Smooth muscle cell (in vitro differentiated cells): ENCODE measurements at regions not wholly inside any gene's neighbourhood (a gene's known extent, or its start where the extent isn't known, plus 50 kb on each side); places are given as distances from the start of the nearest gene placed in this dataset.
A peak's percentile ranks its signal among the peaks of the same experiment; 100 is the strongest.

Experiments
- DNase-seq: peaks from one replicate; lab custom pipeline; 2025; ENCODE audit not compliant: unreplicated experiment; lab: John Stamatoyannopoulos, UW
- H2AFZ ChIP-seq: fragments of 200-600 bp; sonication (generic); 2 replicates; pipeline ENCODE4 v1.6.0; 2016; ENCODE audit warnings: antibody characterized with exemption, low read depth, mild to moderate bottlenecking
- H3F3A ChIP-seq: fragments of 200-600 bp; sonication (generic); 2 replicates; pipeline ENCODE4 v1.6.0; 2017; ENCODE audit warnings: antibody characterized with exemption, low read depth
- H3K27ac ChIP-seq: fragments of 200-600 bp; sonication (generic); 2 replicates; pipeline ENCODE4 v1.5.1; 2016; ENCODE audit warnings: low read depth, mild to moderate bottlenecking
- H3K27me3 ChIP-seq: fragments of 200-600 bp; sonication (generic); 2 replicates; pipeline ENCODE4 v1.6.1; 2016; ENCODE audit warnings: low read depth, mild to moderate bottlenecking
- H3K36me3 ChIP-seq: fragments of 200-600 bp; sonication (generic); 2 replicates; pipeline ENCODE4 v1.5.1; 2016; ENCODE audit warnings: low read depth
- H3K4me1 ChIP-seq: fragments of 200-600 bp; sonication (generic); 2 replicates; pipeline ENCODE4 v1.5.1; 2016; ENCODE audit warnings: low read depth
- H3K4me2 ChIP-seq: fragments of 200-600 bp; sonication (generic); 2 replicates; pipeline ENCODE4 v1.6.0; 2016; ENCODE audit warnings: mild to moderate bottlenecking
- H3K4me3 ChIP-seq: fragments of 200-600 bp; sonication (generic); 2 replicates; pipeline ENCODE4 v1.5.1; 2016; ENCODE audit warnings: mild to moderate bottlenecking
- H3K79me2 ChIP-seq: fragments of 200-600 bp; sonication (generic); 2 replicates; pipeline ENCODE4 v1.6.0; 2016; ENCODE audit warnings: low read depth, mild to moderate bottlenecking
- H3K9ac ChIP-seq: fragments of 200-600 bp; sonication (generic); 2 replicates; pipeline ENCODE4 v1.6.0; 2016; ENCODE audit warnings: low read depth
- H3K9me3 ChIP-seq: fragments of 200-600 bp; sonication (generic); replicated peaks from 2 replicates; pipeline ENCODE4 v1.5.1; 2016; ENCODE audit warnings: low read depth
- H4K20me1 ChIP-seq: fragments of 200-600 bp; sonication (generic); 2 replicates; pipeline ENCODE4 v1.6.0; 2016; ENCODE audit warnings: low read depth
- WGBS: methylation state at CpG from one replicate; pipeline ENCODE4 v1.1.7; 2016; ENCODE audit warnings: low lambda C conversion rate; 5-methylcytosine and 5-hydroxymethylcytosine counted together
- TF ChIP-seq, protein P1 (sequence below): fragments of 200-600 bp; sonication (generic); IDR thresholded peaks from 2 replicates; pipeline ENCODE4 v1.5.1; 2017; ENCODE audit warnings: borderline replicate concordance, mild to moderate bottlenecking, antibody characterized with exemption; ENCODE audit not compliant: insufficient read depth, poor library complexity, severe bottlenecking

DNA sequence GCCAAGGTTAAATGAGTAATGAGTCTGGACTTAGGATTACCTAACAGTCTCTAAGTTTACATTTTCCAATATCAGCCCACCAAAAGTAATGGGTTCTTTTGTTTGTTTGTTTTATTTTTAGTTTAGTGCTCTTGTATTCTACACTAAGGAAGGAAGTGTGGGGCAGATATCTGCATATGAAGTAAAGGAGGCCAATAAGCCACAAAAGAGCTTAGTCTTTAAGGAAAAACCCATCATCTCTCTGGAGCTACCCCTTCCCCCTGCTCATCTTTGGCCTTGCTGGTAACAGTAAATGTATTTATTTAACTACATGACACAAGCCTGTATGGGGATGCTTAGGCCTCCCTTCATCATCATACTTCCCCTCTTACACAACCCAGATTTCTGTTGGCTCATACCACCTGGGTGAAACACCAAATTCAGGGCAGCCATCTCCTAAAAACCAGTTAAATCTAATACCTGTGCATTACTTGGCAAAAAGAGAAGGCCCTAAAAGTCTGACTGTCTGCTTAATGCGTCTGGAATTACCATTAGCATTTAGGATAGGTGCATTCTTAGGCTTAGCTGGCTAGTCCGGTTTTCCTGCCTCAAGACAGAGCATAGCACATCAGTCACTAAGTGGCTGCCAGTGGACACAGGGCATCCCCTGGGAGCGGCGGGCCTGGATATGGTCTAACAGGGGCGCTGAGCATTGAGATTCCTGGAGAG, 96.8 kb upstream of the ADGRL2 start:
- Histone ChIP-seq H3K9me3 (no peaks in the 10 kb centered on the region), H3K79me2 (no peaks in the 10 kb centered on the region), H3K9ac (peak overlapping the region; percentile 77), H3K4me2 (peak overlapping the region; percentile 58), H3K4me3 (no peak overlapping the region), H3K36me3 (no peaks in the 10 kb centered on the region), H3K27me3 (no peaks in the 10 kb centered on the region), H3K27ac (peak overlapping the region; percentile 93), H3F3A (peaks cover 21% of the 10 kb centered on the region), H3K4me1 (peaks cover 19% of the 10 kb centered on the region), H2AFZ (no peak overlapping the region), H4K20me1 (no peaks in the 10 kb centered on the region)
- WGBS, result 35% methylated on average over 5 of the region's 5 CpGs
- TF ChIP-seq, protein P1, sequence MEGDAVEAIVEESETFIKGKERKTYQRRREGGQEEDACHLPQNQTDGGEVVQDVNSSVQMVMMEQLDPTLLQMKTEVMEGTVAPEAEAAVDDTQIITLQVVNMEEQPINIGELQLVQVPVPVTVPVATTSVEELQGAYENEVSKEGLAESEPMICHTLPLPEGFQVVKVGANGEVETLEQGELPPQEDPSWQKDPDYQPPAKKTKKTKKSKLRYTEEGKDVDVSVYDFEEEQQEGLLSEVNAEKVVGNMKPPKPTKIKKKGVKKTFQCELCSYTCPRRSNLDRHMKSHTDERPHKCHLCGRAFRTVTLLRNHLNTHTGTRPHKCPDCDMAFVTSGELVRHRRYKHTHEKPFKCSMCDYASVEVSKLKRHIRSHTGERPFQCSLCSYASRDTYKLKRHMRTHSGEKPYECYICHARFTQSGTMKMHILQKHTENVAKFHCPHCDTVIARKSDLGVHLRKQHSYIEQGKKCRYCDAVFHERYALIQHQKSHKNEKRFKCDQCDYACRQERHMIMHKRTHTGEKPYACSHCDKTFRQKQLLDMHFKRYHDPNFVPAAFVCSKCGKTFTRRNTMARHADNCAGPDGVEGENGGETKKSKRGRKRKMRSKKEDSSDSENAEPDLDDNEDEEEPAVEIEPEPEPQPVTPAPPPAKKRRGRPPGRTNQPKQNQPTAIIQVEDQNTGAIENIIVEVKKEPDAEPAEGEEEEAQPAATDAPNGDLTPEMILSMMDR, result no peak
- no peak for DNase-seq

DNA sequence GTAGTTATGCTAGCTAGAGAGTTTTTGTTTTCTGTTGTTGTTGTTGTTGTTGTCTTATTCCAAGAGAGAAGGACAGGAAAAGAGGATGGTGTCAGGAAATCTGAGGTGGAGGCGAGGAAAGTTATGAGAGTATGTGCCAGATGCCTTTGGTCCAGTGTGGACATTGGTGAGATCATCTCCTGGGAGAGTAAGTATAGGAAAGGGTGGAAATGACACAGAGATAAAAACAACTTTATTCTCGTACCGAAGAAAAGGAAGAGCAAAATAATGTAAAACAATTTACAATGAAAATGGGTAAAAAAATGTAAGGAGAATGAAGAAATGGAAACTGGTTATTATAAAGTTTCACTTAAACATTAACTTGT, 97.4 kb upstream of the ADGRL2 start:
- no peaks in the 10 kb centered on the region for H3K9me3 ChIP-seq
- no peak for DNase-seq
- peaks cover 21% of the 10 kb centered on the region for H3K4me1 ChIP-seq
- peak overlapping the region; percentile 77 for H3K9ac ChIP-seq
- no peak overlapping the region for H3K4me3 ChIP-seq
- H3K79me2 ChIP-seq, result no peaks in the 10 kb centered on the region
- H2AFZ ChIP-seq, result no peak overlapping the region
- no peaks in the 10 kb centered on the region for H3K36me3 ChIP-seq
- no peaks in the 10 kb centered on the region for H3K27me3 ChIP-seq
- WGBS, result 17% methylated on average over 3 of the region's 3 CpGs
- H3K4me2 ChIP-seq, result peak overlapping the region; percentile 58
- TF ChIP-seq, protein P1, result no peak
- no peaks in the 10 kb centered on the region for H4K20me1 ChIP-seq
- H3F3A ChIP-seq, result peaks cover 21% of the 10 kb centered on the region
- peak overlapping the region; percentile 93 for H3K27ac ChIP-seq

DNA sequence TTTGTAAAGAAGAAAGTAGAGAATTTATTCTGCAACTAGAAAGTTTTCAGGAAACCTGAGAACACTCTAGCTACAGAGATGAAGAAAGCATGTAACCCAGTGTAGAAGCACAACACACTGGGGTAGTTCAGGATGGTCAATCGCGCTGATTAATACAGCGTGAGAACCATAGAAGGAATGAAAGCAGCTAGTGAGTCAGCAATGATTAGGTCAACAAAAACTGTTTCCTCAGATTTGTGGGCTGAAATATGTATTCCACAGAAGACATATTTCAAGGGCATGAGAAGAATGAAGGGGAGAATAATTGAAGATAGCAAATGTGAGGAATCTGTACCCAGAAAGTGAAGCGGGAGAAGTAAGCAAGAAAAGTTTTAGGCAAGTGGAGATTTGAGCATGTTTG, 97.8 kb upstream of the ADGRL2 start:
- TF ChIP-seq, protein P1, result no peak
- Histone ChIP-seq H3K4me1 (peaks cover 21% of the 10 kb centered on the region), H3K79me2 (no peaks in the 10 kb centered on the region), H3F3A (peaks cover 17% of the 10 kb centered on the region), H3K27ac (peak overlapping the region; percentile 93), H3K4me3 (no peak overlapping the region), H3K9ac (peak overlapping the region; percentile 89), H2AFZ (no peak overlapping the region), H3K27me3 (no peaks in the 10 kb centered on the region), H4K20me1 (no peaks in the 10 kb centered on the region), H3K36me3 (no peaks in the 10 kb centered on the region), H3K9me3 (no peaks in the 10 kb centered on the region), H3K4me2 (peak overlapping the region; percentile 58)
- WGBS, result 33% methylated on average over 4 of the region's 4 CpGs
- DNase-seq, result no peak
